ENCODE measurements at regions not wholly inside any gene's neighbourhood (a gene's known extent, or its start where the extent isn't known, plus 50 kb on each side); places are given as distances from the start of the nearest gene placed in this dataset.

DNA sequence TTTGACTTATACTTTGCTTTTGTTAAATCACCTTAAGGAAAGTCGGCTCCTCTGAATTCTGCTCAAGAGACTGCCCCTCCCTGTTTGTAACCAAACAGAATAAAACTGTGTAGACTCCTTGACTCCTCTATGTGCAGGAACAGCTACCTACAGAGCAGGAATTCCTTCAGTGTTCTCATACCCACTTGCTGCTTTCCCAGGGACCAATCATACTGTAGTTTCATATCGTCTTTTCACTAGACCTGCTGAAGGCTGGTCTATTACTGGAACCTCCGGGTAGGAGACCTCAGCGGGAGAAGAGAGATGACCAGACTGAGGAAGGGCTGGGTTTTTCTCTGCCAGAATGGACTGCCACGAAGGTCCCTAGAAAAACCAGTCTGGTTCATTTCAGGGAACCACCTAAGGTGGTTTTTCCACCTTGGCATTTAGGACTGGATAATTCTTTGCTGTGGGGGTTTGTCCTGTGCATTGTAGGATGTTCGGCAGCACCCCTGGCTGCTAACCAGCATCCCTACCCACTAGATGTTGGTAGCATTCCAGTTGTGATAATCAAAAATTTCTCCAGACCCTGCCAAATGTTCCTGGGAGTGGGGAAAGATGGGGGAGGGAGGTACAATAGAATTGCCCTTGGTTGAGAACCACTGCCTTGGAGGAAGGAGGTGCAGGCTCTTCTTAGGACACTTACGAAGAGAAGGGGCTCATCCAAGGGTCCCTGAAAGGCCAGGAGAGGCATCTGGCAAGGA, 80.5 kb downstream of the DNAAF9 start (continued):
- TF ChIP-seq, protein P1, sequence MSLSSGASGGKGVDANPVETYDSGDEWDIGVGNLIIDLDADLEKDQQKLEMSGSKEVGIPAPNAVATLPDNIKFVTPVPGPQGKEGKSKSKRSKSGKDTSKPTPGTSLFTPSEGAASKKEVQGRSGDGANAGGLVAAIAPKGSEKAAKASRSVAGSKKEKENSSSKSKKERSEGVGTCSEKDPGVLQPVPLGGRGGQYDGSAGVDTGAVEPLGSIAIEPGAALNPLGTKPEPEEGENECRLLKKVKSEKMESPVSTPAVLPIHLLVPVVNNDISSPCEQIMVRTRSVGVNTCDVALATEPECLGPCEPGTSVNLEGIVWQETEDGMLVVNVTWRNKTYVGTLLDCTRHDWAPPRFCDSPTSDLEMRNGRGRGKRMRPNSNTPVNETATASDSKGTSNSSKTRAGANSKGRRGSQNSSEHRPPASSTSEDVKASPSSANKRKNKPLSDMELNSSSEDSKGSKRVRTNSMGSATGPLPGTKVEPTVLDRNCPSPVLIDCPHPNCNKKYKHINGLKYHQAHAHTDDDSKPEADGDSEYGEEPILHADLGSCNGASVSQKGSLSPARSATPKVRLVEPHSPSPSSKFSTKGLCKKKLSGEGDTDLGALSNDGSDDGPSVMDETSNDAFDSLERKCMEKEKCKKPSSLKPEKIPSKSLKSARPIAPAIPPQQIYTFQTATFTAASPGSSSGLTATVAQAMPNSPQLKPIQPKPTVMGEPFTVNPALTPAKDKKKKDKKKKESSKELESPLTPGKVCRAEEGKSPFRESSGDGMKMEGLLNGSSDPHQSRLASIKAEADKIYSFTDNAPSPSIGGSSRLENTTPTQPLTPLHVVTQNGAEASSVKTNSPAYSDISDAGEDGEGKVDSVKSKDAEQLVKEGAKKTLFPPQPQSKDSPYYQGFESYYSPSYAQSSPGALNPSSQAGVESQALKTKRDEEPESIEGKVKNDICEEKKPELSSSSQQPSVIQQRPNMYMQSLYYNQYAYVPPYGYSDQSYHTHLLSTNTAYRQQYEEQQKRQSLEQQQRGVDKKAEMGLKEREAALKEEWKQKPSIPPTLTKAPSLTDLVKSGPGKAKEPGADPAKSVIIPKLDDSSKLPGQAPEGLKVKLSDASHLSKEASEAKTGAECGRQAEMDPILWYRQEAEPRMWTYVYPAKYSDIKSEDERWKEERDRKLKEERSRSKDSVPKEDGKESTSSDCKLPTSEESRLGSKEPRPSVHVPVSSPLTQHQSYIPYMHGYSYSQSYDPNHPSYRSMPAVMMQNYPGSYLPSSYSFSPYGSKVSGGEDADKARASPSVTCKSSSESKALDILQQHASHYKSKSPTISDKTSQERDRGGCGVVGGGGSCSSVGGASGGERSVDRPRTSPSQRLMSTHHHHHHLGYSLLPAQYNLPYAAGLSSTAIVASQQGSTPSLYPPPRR (CRISPR knock-in tag; IDR thresholded peaks at IDR 0.05; ENCODE audit: borderline replicate concordance) = no peak
- TF ChIP-seq, protein P2, sequence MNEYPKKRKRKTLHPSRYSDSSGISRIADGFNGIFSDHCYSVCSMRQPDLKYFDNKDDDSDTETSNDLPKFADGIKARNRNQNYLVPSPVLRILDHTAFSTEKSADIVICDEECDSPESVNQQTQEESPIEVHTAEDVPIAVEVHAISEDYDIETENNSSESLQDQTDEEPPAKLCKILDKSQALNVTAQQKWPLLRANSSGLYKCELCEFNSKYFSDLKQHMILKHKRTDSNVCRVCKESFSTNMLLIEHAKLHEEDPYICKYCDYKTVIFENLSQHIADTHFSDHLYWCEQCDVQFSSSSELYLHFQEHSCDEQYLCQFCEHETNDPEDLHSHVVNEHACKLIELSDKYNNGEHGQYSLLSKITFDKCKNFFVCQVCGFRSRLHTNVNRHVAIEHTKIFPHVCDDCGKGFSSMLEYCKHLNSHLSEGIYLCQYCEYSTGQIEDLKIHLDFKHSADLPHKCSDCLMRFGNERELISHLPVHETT (CRISPR knock-in tag; conservative IDR thresholded peaks at IDR 0.05 in 1 of 2, IDR thresholded peaks at IDR 0.05 in 1 of 2) = no peak
- TF ChIP-seq BHLHE40 (IDR thresholded peaks at IDR 0.05; ENCODE audit: low read length) = no peak
- TF ChIP-seq ZNF253 (CRISPR knock-in tag; conservative IDR thresholded peaks at IDR 0.05) = no peak
- TF ChIP-seq ZNF444 (CRISPR knock-in tag; IDR thresholded peaks at IDR 0.05) = no peak
- TF ChIP-seq MYBL2 (IDR thresholded peaks at IDR 0.05; ENCODE audit: low read depth) = no peak
- no peak for TF ChIP-seq MYBL2 (CRISPR knock-in tag; IDR thresholded peaks at IDR 0.05; ENCODE audit: borderline replicate concordance)
- TF ChIP-seq, protein P3, sequence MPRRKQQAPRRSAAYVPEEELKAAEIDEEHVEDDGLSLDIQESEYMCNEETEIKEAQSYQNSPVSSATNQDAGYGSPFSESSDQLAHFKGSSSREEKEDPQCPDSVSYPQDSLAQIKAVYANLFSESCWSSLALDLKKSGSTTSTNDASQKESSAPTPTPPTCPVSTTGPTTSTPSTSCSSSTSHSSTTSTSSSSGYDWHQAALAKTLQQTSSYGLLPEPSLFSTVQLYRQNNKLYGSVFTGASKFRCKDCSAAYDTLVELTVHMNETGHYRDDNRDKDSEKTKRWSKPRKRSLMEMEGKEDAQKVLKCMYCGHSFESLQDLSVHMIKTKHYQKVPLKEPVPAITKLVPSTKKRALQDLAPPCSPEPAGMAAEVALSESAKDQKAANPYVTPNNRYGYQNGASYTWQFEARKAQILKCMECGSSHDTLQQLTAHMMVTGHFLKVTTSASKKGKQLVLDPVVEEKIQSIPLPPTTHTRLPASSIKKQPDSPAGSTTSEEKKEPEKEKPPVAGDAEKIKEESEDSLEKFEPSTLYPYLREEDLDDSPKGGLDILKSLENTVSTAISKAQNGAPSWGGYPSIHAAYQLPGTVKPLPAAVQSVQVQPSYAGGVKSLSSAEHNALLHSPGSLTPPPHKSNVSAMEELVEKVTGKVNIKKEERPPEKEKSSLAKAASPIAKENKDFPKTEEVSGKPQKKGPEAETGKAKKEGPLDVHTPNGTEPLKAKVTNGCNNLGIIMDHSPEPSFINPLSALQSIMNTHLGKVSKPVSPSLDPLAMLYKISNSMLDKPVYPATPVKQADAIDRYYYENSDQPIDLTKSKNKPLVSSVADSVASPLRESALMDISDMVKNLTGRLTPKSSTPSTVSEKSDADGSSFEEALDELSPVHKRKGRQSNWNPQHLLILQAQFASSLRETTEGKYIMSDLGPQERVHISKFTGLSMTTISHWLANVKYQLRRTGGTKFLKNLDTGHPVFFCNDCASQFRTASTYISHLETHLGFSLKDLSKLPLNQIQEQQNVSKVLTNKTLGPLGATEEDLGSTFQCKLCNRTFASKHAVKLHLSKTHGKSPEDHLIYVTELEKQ (CRISPR knock-in tag; IDR thresholded peaks at IDR 0.05) = no peak
